ENCODE measurements at regions not wholly inside any gene's neighbourhood (a gene's known extent, or its start where the extent isn't known, plus 50 kb on each side); places are given as distances from the start of the nearest gene placed in this dataset.

DNA sequence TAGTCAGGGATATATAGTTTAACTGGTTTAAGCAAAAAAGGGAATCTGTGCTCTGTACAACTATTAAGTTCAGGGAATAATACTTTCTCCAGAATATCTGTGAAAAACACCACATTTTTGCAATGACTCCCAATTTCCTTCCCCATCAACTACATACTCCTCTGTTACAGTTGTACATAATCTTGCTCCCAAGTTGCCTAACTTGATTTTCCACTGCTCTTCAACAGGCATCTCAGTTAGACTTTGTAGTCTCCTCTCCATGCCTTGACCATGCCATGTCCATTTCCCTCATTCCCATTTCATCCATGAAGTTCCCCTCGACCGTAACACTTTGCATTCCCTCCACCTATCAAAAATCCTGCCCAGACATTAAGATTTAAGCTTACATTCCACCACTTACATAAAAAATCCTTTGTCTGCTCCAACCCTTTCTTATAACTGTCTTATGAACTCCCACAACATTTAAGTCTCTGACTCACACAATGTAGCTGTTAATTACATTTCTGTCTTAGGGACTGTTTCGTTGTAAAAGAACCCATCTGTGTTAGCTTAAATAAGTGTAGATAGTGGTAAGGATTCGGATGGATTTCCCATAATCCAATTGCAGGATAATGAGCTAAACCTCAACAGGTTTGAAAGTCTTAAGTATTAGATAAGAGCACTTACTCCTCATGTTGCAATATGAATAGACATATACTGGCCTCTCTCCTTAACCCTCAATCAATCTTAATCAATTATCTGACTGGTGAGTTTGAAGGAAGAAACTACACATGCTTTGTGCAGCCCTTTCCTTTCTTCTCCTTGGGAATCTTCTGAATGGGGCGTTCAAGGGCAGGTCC, 156.5 kb downstream of the PAWR start:
- ATAC-seq = no peak
- POLR2A ChIA-PET = no interaction called here
- no peak for DNase-seq
- intact Hi-C loops (cut with DNase I, micrococcal nuclease) = no loop called here
- no peaks in the 10 kb centered on the region for H3K9me3 Mint-ChIP-seq (ENCODE audit: low read depth)
- no peak overlapping the region for H3K27ac Mint-ChIP-seq
- H3K4me3 Mint-ChIP-seq = no peak overlapping the region
- CTCF ChIA-PET = interaction anchor here (0.6 kb wide), 1 partner anchor 176 kb away, joined by 4 read pairs; no protein-coding TSS in a partner anchor
- no peaks in the 10 kb centered on the region for H3K36me3 Mint-ChIP-seq (ENCODE audit: low read depth)
- H3K27me3 Mint-ChIP-seq = no peaks in the 10 kb centered on the region
- H3K4me1 Mint-ChIP-seq = no peaks in the 10 kb centered on the region

DNA sequence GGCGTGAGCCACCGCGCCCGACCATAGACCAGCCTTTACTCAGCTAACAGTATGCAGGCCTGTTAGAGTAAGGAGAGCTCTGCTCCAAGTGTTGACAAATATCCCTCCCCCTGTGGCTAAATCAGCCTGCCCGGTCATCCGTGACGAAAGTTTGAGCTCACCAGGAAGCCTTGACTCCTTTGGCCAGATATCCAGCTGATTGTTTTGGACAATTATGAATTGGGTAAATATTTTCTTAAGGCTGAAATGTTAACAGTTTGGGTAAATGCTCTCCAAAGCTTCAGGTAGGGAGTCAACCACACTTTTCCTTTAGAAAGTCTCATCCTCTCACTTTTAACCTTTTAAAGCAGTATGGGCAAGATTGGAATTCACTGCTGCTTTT, 157.9 kb downstream of the PAWR start:
- Mint-ChIP-seq H3K36me3 (ENCODE audit: low read depth) (no peaks in the 10 kb centered on the region), H3K4me1 (no peaks in the 10 kb centered on the region), H3K27me3 (no peaks in the 10 kb centered on the region), H3K9me3 (ENCODE audit: low read depth) (no peaks in the 10 kb centered on the region), H3K4me3 (no peak overlapping the region), H3K27ac (no peak overlapping the region)
- ChIA-PET CTCF (no interaction called here), POLR2A (no interaction called here)
- DNase-seq (no peak), ATAC-seq (no peak)
- intact Hi-C loops (cut with DNase I, micrococcal nuclease) = no loop called here

DNA sequence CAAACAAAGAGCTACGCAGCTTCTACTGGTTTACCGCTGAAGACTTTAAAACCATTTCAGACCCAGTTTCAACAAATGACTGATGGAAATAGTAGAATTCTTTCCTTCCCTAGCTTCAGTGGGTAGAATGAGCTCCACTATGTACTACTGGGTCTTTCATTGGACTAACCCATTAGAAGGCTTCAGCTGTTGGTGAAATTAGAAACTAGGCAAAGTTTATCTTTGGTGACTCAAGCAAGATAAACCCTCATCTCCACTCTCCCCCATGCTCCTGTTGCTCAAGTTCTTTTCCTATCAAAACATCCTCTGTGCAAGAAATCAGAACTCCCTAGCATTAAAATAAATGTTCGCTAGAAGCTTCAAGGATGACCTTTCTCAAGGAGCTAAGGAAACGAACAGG, 159.2 kb downstream of the PAWR start:
- Mint-ChIP-seq H3K4me1 (no peaks in the 10 kb centered on the region), H3K9me3 (ENCODE audit: low read depth) (no peaks in the 10 kb centered on the region), H3K27me3 (no peaks in the 10 kb centered on the region), H3K27ac (no peak overlapping the region), H3K36me3 (ENCODE audit: low read depth) (no peaks in the 10 kb centered on the region), H3K4me3 (no peak overlapping the region)
- DNase-seq (no peak), ATAC-seq (no peak)
- POLR2A ChIA-PET = no interaction called here
- intact Hi-C loops (cut with DNase I, micrococcal nuclease) = no loop called here
- CTCF ChIA-PET = interaction anchor here (0.5 kb wide), 1 partner anchor 1995 kb away, joined by 3 read pairs; no protein-coding TSS in a partner anchor

DNA sequence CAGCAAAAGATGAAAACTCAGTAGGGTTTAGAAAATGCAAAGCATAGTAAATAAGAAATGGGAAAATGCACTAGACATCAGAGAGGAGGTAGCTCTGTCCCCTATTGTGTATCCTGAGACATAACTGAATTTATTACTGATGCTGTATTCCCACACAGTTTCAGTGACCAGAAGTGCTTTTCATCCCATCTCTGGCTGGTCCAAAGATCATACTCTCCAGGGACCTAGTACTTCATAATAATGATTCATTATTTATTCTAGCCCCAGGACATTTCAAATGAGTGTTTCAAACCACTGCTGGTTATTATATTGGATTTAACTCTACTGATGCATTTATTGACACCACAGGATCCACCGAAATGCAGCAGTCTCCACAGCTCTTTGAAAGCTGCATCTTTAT, 163.3 kb downstream of the PAWR start:
- Mint-ChIP-seq H3K27ac (no peak overlapping the region), H3K36me3 (ENCODE audit: low read depth) (no peaks in the 10 kb centered on the region), H3K27me3 (no peaks in the 10 kb centered on the region), H3K4me3 (no peak overlapping the region), H3K9me3 (ENCODE audit: low read depth) (no peaks in the 10 kb centered on the region), H3K4me1 (no peaks in the 10 kb centered on the region)
- intact Hi-C loops (cut with DNase I, micrococcal nuclease) = no loop called here
- no peak for ATAC-seq
- no peak for DNase-seq
- POLR2A ChIA-PET = no interaction called here
- CTCF ChIA-PET = no interaction called here

DNA sequence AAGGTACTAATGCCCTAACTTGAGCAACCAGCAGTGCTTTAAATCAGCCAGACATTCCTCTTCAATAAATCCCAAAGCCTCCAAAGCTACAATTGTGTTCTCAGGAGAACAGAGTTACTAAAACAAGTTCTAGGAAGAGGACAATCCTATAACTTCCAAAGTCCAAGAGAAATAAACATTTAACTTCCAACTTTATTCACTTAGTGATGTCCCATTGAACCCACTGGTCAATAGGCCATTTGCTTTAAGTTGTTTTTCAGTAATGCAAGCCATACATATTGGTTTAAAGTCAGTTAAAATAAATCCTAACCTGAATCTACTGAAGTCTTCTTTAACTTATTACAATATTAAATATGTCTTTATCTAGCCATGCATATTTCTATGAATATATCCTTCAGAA, 165.4 kb downstream of the PAWR start:
- Mint-ChIP-seq H3K36me3 (ENCODE audit: low read depth) (no peaks in the 10 kb centered on the region), H3K9me3 (ENCODE audit: low read depth) (no peaks in the 10 kb centered on the region), H3K4me3 (no peak overlapping the region), H3K27ac (no peak overlapping the region), H3K4me1 (no peaks in the 10 kb centered on the region), H3K27me3 (no peaks in the 10 kb centered on the region)
- intact Hi-C loops (cut with DNase I, micrococcal nuclease) = no loop called here
- ChIA-PET POLR2A (no interaction called here), CTCF (no interaction called here)
- DNase-seq (no peak), ATAC-seq (no peak)

DNA sequence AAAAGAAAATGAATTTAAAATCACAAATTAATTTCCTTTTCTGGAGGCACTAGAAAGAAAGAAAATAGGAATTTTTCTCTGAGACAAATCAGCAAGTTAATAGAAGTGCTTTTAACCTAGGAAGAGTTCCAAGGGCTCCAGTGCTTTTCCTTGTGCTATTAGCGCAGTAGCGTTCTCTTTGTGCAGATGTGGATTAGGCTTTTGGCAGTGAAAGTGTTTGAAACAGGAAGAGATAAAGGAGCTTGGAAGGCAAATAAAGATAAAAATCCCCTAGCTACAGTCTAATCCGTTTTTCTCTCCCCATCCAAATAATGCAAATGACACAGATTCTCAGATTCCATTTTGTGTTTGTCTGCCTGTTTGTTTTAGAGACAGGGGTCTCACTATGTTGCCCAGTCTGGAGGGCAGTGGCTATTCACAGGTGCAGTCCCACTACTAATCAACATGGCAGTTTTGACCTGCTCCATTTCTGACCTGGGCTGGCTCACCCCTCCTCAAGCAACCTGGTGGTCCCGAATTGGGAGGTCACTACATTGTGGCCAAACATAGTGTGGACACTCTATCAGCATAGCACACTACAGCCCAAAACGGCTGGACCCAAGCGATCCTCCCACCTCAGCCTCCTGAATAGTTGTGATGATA, 166.1 kb downstream of the PAWR start:
- Mint-ChIP-seq H3K4me1 (no peaks in the 10 kb centered on the region), H3K27ac (no peak overlapping the region), H3K4me3 (no peak overlapping the region), H3K36me3 (ENCODE audit: low read depth) (no peaks in the 10 kb centered on the region), H3K9me3 (ENCODE audit: low read depth) (no peaks in the 10 kb centered on the region), H3K27me3 (no peaks in the 10 kb centered on the region)
- DNase-seq (no peak), ATAC-seq (no peak)
- intact Hi-C loops (cut with DNase I, micrococcal nuclease) = no loop called here
- ChIA-PET CTCF (no interaction called here), POLR2A (no interaction called here)

DNA sequence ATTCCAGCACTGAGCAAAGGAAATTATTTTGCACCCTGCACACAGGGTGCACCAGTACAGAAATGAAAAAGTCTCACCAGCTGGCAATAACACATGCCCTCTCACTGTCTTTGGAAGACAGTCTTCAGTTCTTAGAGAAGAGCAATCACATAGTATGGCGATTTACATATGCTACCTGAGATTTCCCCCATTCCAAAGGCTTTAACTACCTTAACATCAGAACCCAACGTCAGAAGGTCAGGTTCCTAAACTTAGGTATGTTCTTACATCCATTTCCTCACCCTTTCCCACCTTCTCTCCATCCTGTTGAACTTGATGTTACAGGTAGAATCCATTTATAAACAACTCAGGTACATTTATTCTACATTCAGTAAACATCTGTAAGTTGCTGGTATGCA, 167.8 kb downstream of the PAWR start:
- ATAC-seq (no peak), DNase-seq (no peak)
- ChIA-PET CTCF (no interaction called here), POLR2A (no interaction called here)
- no peaks in the 10 kb centered on the region for H3K27me3 Mint-ChIP-seq
- H3K4me1 Mint-ChIP-seq = no peaks in the 10 kb centered on the region
- no peak overlapping the region for H3K27ac Mint-ChIP-seq
- no peaks in the 10 kb centered on the region for H3K9me3 Mint-ChIP-seq (ENCODE audit: low read depth)
- intact Hi-C loops (cut with DNase I, micrococcal nuclease) = no loop called here
- H3K4me3 Mint-ChIP-seq = no peak overlapping the region
- no peaks in the 10 kb centered on the region for H3K36me3 Mint-ChIP-seq (ENCODE audit: low read depth)

DNA sequence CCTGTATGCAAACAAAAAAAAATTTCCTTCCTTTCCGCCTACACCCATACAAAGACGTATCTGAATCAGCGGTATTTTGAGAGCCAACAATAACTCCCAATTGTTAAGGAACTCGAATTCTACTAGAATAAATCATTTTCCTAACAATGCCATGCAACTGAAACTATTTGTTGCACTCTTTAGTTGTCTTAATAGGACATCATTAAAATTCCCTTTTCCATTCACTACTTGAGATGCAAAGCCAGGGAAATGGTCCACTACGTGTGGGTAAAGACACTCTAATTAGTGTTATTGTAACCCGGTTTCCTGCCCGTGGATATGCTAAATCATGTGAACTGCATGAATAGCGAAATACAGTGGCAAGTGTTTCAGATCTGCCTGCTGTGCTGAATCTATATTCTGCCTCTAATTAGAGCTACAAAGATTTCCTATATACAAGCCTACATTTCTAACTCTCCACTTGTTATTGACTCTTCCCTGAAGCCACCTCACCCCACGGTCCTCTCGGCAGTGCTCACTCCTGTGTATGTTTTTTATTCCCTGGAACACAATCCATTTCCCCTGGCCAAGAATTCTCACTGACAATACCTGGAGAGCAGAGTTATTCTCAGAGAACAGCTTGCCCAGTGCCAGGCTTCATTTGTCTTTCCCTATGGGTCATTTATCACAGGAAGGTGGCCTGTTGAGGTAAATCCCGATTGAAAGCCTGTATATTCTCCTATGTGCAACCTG, 168.3 kb downstream of the PAWR start:
- no peak for DNase-seq
- no peak for ATAC-seq
- H3K27me3 Mint-ChIP-seq = no peaks in the 10 kb centered on the region
- H3K9me3 Mint-ChIP-seq (ENCODE audit: low read depth) = no peaks in the 10 kb centered on the region
- no peaks in the 10 kb centered on the region for H3K4me1 Mint-ChIP-seq
- ChIA-PET CTCF (no interaction called here), POLR2A (no interaction called here)
- intact Hi-C loops (cut with DNase I, micrococcal nuclease) = no loop called here
- H3K4me3 Mint-ChIP-seq = no peak overlapping the region
- no peaks in the 10 kb centered on the region for H3K36me3 Mint-ChIP-seq (ENCODE audit: low read depth)
- no peak overlapping the region for H3K27ac Mint-ChIP-seq

DNA sequence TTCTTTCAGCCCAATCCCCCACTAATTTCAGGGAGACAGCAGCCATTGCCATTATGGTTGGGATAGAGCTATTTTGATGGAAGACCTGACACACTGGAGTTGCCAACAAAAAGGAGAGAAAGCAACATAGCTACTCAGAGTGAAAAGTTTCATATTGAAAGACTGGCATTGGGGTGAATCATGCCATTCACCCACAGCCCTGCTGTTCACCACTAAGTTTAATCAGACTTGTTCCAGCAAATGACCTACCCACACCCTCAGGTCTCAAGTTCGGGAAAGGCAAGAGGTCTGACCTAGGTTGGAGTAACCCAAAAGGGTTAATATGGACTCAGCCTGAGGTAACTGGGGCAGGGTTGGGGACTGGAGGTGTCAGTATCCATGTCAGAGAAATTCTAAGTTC, 169.2 kb downstream of the PAWR start:
- no peak overlapping the region for H3K4me3 Mint-ChIP-seq
- no peaks in the 10 kb centered on the region for H3K36me3 Mint-ChIP-seq (ENCODE audit: low read depth)
- H3K27me3 Mint-ChIP-seq = no peaks in the 10 kb centered on the region
- no peaks in the 10 kb centered on the region for H3K9me3 Mint-ChIP-seq (ENCODE audit: low read depth)
- no peaks in the 10 kb centered on the region for H3K4me1 Mint-ChIP-seq
- CTCF ChIA-PET = no interaction called here
- ATAC-seq (no peak), DNase-seq (no peak)
- intact Hi-C loops (cut with DNase I, micrococcal nuclease) = no loop called here
- H3K27ac Mint-ChIP-seq = no peak overlapping the region
- POLR2A ChIA-PET = no interaction called here

DNA sequence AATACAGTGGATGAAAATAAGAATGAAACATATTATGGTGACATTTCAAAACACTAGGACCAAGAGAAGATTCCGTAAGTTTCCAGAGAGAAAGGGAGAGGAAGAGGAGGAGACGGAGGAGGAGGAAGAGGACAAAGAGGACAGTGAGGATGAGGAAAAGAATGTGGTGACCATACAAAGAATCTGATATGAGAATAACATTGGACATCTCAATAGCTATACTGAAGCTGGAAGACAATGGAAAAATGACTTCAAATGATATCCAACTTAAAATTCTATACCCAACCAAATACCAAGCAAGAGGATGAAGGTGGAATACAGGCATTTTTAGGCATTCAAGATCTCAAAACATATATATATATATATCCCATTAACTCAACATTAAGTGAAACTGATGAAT, 173.4 kb downstream of the PAWR start:
- CTCF ChIA-PET = no interaction called here
- no peaks in the 10 kb centered on the region for H3K36me3 Mint-ChIP-seq (ENCODE audit: low read depth)
- DNase-seq (no peak), ATAC-seq (no peak)
- H3K9me3 Mint-ChIP-seq (ENCODE audit: low read depth) = peaks cover 5% of the 10 kb centered on the region
- no peaks in the 10 kb centered on the region for H3K27me3 Mint-ChIP-seq
- no peaks in the 10 kb centered on the region for H3K4me1 Mint-ChIP-seq
- H3K4me3 Mint-ChIP-seq = no peak overlapping the region
- H3K27ac Mint-ChIP-seq = no peak overlapping the region
- POLR2A ChIA-PET = no interaction called here
- intact Hi-C loops (cut with DNase I, micrococcal nuclease) = no loop called here

DNA sequence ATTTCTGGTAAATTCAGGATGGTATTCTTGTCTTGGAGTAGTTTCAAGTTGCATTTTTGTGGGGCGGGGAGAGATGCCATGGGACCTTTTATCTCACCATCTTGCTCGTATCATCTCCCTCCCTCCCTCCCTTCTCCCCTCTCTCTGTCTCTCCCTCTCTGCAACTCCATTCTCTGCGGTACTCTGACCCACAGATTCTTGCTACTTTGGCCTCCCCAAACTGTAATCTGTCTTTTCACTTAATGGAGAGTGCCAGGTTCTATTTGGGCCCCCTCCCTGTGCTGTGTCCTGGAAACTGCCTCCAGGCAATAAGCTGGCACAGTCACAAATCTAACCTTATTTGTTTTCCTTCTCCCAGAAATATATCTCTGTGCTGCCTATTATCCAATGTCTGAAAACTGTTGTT, 175.2 kb downstream of the PAWR start:
- ChIA-PET POLR2A (no interaction called here), CTCF (no interaction called here)
- H3K4me1 Mint-ChIP-seq = no peaks in the 10 kb centered on the region
- H3K27ac Mint-ChIP-seq = no peak overlapping the region
- H3K36me3 Mint-ChIP-seq (ENCODE audit: low read depth) = no peaks in the 10 kb centered on the region
- no peak for ATAC-seq
- intact Hi-C loops (cut with DNase I, micrococcal nuclease) = no loop called here
- H3K9me3 Mint-ChIP-seq (ENCODE audit: low read depth) = peaks cover 5% of the 10 kb centered on the region
- H3K4me3 Mint-ChIP-seq = no peak overlapping the region
- H3K27me3 Mint-ChIP-seq = no peaks in the 10 kb centered on the region
- DNase-seq = no peak
